Endothelial cell of umbilical vein (primary cell): ENCODE measurements at regions not wholly inside any gene's neighbourhood (a gene's known extent, or its start where the extent isn't known, plus 50 kb on each side); places are given as distances from the start of the nearest gene placed in this dataset.

Experiments used
- BruUV-seq: library from RNA; stranded (reverse); fragments of 400-500 nt; replicated peaks from 2 replicates; lab custom pipeline; 2021; lab: Mats Ljungman, UMichigan
- CTCF ChIA-PET: fragments of 300-600, 350-600 bp; sonication (Branson Sonifier 250); formaldehyde crosslinking; loops from one replicate; lab custom pipeline; 2021; ENCODE audit warnings: antibody characterized with exemption, inconsistent platforms; lab: Charles Lee
- POLR2A ChIA-PET: fragments of 300-600, 350-600 bp; sonication (Branson Sonifier 250); formaldehyde crosslinking; loops from one replicate; lab custom pipeline; 2021; ENCODE audit warnings: antibody characterized with exemption, inconsistent platforms; lab: Charles Lee
- DNase-seq: peaks from one replicate; pipeline ENCODE4 v3.0.0-alpha.2; 2011; ENCODE audit warnings: low read depth, low spot score
- FAIRE-seq: peaks from 2 replicates; lab custom pipeline; 2011; peaks lifted over from hg19 to GRCh38; lab: Jason Lieb, UNC
- H2AFZ ChIP-seq: 2 replicates; pipeline ENCODE4 v1.6.0; 2012; ENCODE audit warnings: low read depth, low read length, control low read depth, inconsistent platforms
- H3K27ac ChIP-seq: 2 replicates; pipeline ENCODE4 v1.5.1; 2011; ENCODE audit warnings: low read depth, mild to moderate bottlenecking, control low read depth, low read length, moderate library complexity; ENCODE audit not compliant: insufficient read depth
- H3K27me3 ChIP-seq, 2 experiments: 2 replicates each; pipeline versions ENCODE4 v1.6.0 to v1.6.1; 2011; ENCODE audit warnings: low read length in 2 of 2, mixed read lengths in 1 of 2; ENCODE audit not compliant: control insufficient read depth in 2 of 2, insufficient read depth in 2 of 2
- H3K36me3 ChIP-seq, 2 experiments: 2 replicates in 1 of 2; 3 replicates in 1 of 2; pipeline ENCODE4 v1.5.1; 2011; ENCODE audit warnings: low read length in 2 of 2, mild to moderate bottlenecking in 1 of 2, moderate library complexity in 1 of 2; ENCODE audit not compliant: control insufficient read depth in 2 of 2, insufficient read depth in 2 of 2; ENCODE audit errors: extremely low read depth in 1 of 2
- H3K4me1 ChIP-seq: 3 replicates; pipeline ENCODE4 v1.5.1; 2011; ENCODE audit warnings: mild to moderate bottlenecking, low read length; ENCODE audit not compliant: control insufficient read depth, insufficient read depth; ENCODE audit errors: extremely low read depth
- H3K4me2 ChIP-seq: 2 replicates; pipeline ENCODE4 v1.6.1; 2011; ENCODE audit warnings: low read length, control low read depth, mixed read lengths; ENCODE audit not compliant: insufficient read depth
- H3K4me3 ChIP-seq, 3 experiments: fragments of 200-600 bp in 1 of 3; sonication (generic), shearing (Covaris generic) in 1 of 3; replicated peaks in 1 of 3; 2 replicates each; pipeline ENCODE4 v1.5.1; 2011 to 2016; ENCODE audit warnings: control low read depth in 3 of 3, low read length in 3 of 3, mild to moderate bottlenecking in 2 of 3, inconsistent platforms in 1 of 3, low read depth in 1 of 3, moderate library complexity in 1 of 3; ENCODE audit not compliant: insufficient read depth in 1 of 3
- H3K79me2 ChIP-seq: 2 replicates; pipeline ENCODE4 v1.6.0; 2012; ENCODE audit warnings: low read length, inconsistent platforms; ENCODE audit not compliant: control insufficient read depth, insufficient read depth
- H3K9ac ChIP-seq: replicated peaks from 2 replicates; pipeline ENCODE3; 2011; ENCODE audit warnings: low read length, control low read depth; ENCODE audit not compliant: insufficient read depth; ENCODE audit errors: extremely low read depth
- H3K9me1 ChIP-seq: replicated peaks from 3 replicates; pipeline ENCODE4 v1.6.0; 2011; ENCODE audit warnings: mild to moderate bottlenecking, low read length; ENCODE audit not compliant: control insufficient read depth, insufficient read depth; ENCODE audit errors: extremely low read depth
- H3K9me3 ChIP-seq: replicated peaks from 2 replicates; pipeline ENCODE4 v1.5.1; 2012; ENCODE audit warnings: low read length, inconsistent platforms; ENCODE audit not compliant: control insufficient read depth, insufficient read depth
- H4K20me1 ChIP-seq: replicated peaks from 2 replicates; pipeline ENCODE3; 2011; ENCODE audit warnings: mild to moderate bottlenecking, low read length; ENCODE audit not compliant: control insufficient read depth, insufficient read depth; ENCODE audit errors: extremely low read depth
- EZH2 ChIP-seq: IDR thresholded peaks from 2 replicates; pipeline ENCODE4 v1.6.1; 2012; ENCODE audit warnings: borderline replicate concordance, low read depth, mild to moderate bottlenecking, moderate library complexity, low read length, inconsistent platforms; ENCODE audit not compliant: severe bottlenecking
- FOS ChIP-seq: IDR thresholded peaks from 2 replicates; pipeline ENCODE4 v1.6.1; 2011; ENCODE audit warnings: mild to moderate bottlenecking, low read length, moderate library complexity, borderline replicate concordance; ENCODE audit not compliant: insufficient read depth
- GATA2 ChIP-seq: IDR thresholded peaks from 2 replicates; pipeline ENCODE4 v1.7.0; 2011; ENCODE audit warnings: low read depth, mild to moderate bottlenecking, moderate library complexity, mixed read lengths, low read length; ENCODE audit not compliant: insufficient read length, insufficient read depth
- JUN ChIP-seq: IDR thresholded peaks from 2 replicates; pipeline ENCODE4 v1.6.1; 2011; ENCODE audit warnings: borderline replicate concordance, low read depth; ENCODE audit not compliant: insufficient read length, insufficient read depth
- MYC ChIP-seq: IDR thresholded peaks from one replicate; pipeline ENCODE4 v1.6.1; 2011; ENCODE audit warnings: mild to moderate bottlenecking, low read depth, low read length
- POLR2AphosphoS5 ChIP-seq: IDR thresholded peaks from 2 replicates; pipeline ENCODE4 v1.6.1; 2012; ENCODE audit warnings: low read depth, mild to moderate bottlenecking, control low read depth, low read length, moderate library complexity; ENCODE audit not compliant: insufficient read depth
- dilution Hi-C: fragments of 300-500 bp; cut with MboI; formaldehyde crosslinking; loops from one replicate; pipeline ENCODE4 v1.15.0; 2019; ENCODE audit warnings: low sequenced_read_pairs; ENCODE audit not compliant: extremely low pct_ligation_motif_present
- intact Hi-C: fragments of 100-400 bp; cut with micrococcal nuclease; formaldehyde crosslinking; loops from one replicate; pipeline ENCODE4 v1.10.0; 2022
- TF ChIP-seq, protein P1 (sequence below): IDR thresholded peaks from 2 replicates; pipeline ENCODE4 v1.6.1; 2011; ENCODE audit not compliant: insufficient read depth, insufficient read length
- TF ChIP-seq, protein P2 (sequence below), 2 donors: IDR thresholded peaks; 1 replicate in 1 of 2; 2 replicates in 1 of 2; pipeline ENCODE4 v1.5.1; 2011; ENCODE audit warnings: low read length in 2 of 2, mild to moderate bottlenecking in 2 of 2, moderate library complexity in 2 of 2, control low read depth in 1 of 2, inconsistent platforms in 1 of 2, low read depth in 1 of 2; ENCODE audit not compliant: insufficient read depth in 1 of 2; ENCODE audit errors: extremely low read depth in 1 of 2

- TF ChIP-seq POLR2AphosphoS5 (no peak), MYC (no peak), GATA2 (no peak), FOS (no peak), JUN (no peak), EZH2 (no peak)
- TF ChIP-seq, protein P1, sequence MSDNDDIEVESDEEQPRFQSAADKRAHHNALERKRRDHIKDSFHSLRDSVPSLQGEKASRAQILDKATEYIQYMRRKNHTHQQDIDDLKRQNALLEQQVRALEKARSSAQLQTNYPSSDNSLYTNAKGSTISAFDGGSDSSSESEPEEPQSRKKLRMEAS, result no peak
- TF ChIP-seq, protein P2, sequence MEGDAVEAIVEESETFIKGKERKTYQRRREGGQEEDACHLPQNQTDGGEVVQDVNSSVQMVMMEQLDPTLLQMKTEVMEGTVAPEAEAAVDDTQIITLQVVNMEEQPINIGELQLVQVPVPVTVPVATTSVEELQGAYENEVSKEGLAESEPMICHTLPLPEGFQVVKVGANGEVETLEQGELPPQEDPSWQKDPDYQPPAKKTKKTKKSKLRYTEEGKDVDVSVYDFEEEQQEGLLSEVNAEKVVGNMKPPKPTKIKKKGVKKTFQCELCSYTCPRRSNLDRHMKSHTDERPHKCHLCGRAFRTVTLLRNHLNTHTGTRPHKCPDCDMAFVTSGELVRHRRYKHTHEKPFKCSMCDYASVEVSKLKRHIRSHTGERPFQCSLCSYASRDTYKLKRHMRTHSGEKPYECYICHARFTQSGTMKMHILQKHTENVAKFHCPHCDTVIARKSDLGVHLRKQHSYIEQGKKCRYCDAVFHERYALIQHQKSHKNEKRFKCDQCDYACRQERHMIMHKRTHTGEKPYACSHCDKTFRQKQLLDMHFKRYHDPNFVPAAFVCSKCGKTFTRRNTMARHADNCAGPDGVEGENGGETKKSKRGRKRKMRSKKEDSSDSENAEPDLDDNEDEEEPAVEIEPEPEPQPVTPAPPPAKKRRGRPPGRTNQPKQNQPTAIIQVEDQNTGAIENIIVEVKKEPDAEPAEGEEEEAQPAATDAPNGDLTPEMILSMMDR (IDR thresholded peaks at IDR 0.05; ENCODE audit: extremely low read depth in 1 of 2, insufficient read depth in 1 of 2, low read depth in 1 of 2, low read length in 2 of 2), result no peak
- Histone ChIP-seq H3K4me2 (no peak overlapping the region), H3K9me1 (no peaks in the 10 kb centered on the region), H3K27ac (no peak overlapping the region), H3K9me3 (no peaks in the 10 kb centered on the region), H3K9ac (no peak overlapping the region), H2AFZ (no peak overlapping the region), H3K4me3 (no peak overlapping the region), H4K20me1 (no peaks in the 10 kb centered on the region), H3K4me1 (no peaks in the 10 kb centered on the region), H3K79me2 (no peaks in the 10 kb centered on the region), H3K36me3 (no peaks in the 10 kb centered on the region), H3K27me3 (no peaks in the 10 kb centered on the region)
- DNase-seq, result no peak
- intact Hi-C loops, result no loop called here
- no peak for FAIRE-seq
- dilution Hi-C loops, result no loop called here
- no TSS peak for BruUV-seq
- POLR2A ChIA-PET, result no interaction called here
- CTCF ChIA-PET, result no interaction called here
Observed at GRCh38 chr1:81459043-81459442, 341.7 kb upstream of the ADGRL2 start.
